IMR-90 (cell line): ENCODE measurements at regions not wholly inside any gene's neighbourhood (a gene's known extent, or its start where the extent isn't known, plus 50 kb on each side); places are given as distances from the start of the nearest gene placed in this dataset.

Experiments
- ATAC-seq: fragments of 200-7000 bp; cut with Tn5 transposase; 2 replicates; pipeline ENCODE4 v1.9.1; 2020; ENCODE audit warnings: low read depth, mild to moderate bottlenecking, moderate library complexity
- BruUV-seq: library from RNA; stranded (reverse); fragments of 400-500 nt; replicated peaks from 2 replicates; lab custom pipeline; 2021; lab: Mats Ljungman, UMichigan
- CTCF ChIA-PET: fragments of 300-600 bp; formaldehyde crosslinking; extraction: SDS; loops from one replicate; lab custom pipeline; 2021; ENCODE audit warnings: antibody characterized with exemption; lab: Yijun Ruan, JAX
- POLR2A ChIA-PET: fragments of 300-600 bp; sonication (Branson Sonifier 250); formaldehyde crosslinking; loops from one replicate; lab custom pipeline; 2022; ENCODE audit warnings: antibody characterized with exemption; ENCODE audit not compliant: unreplicated experiment; lab: Charles Lee
- DNase-seq: peaks from one replicate; pipeline ENCODE4 v3.0.0; 2013
- H2AFZ ChIP-seq: replicated peaks from 2 replicates; pipeline ENCODE3; 2013; ENCODE audit warnings: low read length, mild to moderate bottlenecking; ENCODE audit not compliant: poor library complexity
- H2AK5ac ChIP-seq: 2 replicates; pipeline ENCODE4 v1.6.1; 2013; ENCODE audit warnings: low read depth, low read length, inconsistent platforms
- H2AK9ac ChIP-seq: replicated peaks from 2 replicates; pipeline ENCODE3; 2013; ENCODE audit warnings: mild to moderate bottlenecking, low read depth, low read length, moderate library complexity; ENCODE audit not compliant: poor library complexity
- H2BK120ac ChIP-seq: 2 replicates; pipeline ENCODE4 v1.6.1; 2013; ENCODE audit warnings: low read depth, low read length, inconsistent platforms
- H2BK15ac ChIP-seq: 3 replicates; pipeline ENCODE4 v1.6.1; 2013; ENCODE audit warnings: low read depth, low read length, inconsistent platforms
- H2BK20ac ChIP-seq: 2 replicates; pipeline ENCODE4 v1.6.1; 2013; ENCODE audit warnings: low read depth, mild to moderate bottlenecking, inconsistent platforms, low read length, moderate library complexity
- H2BK5ac ChIP-seq: 2 replicates; pipeline ENCODE4 v1.6.1; 2013; ENCODE audit warnings: mild to moderate bottlenecking, low read depth, low read length, inconsistent platforms; ENCODE audit not compliant: poor library complexity, severe bottlenecking
- H3K14ac ChIP-seq: replicated peaks from 2 replicates; pipeline ENCODE4 v1.6.1; 2013; ENCODE audit warnings: low read depth, low read length, inconsistent platforms
- H3K18ac ChIP-seq: 2 replicates; pipeline ENCODE4 v1.6.1; 2013; ENCODE audit warnings: low read depth, low read length, control low read depth
- H3K23ac ChIP-seq: 2 replicates; pipeline ENCODE4 v1.6.1; 2013; ENCODE audit warnings: low read depth, low read length, inconsistent platforms
- H3K27ac ChIP-seq: 2 replicates; pipeline ENCODE4 v1.5.1; 2013; ENCODE audit warnings: mild to moderate bottlenecking, control low read depth, low read length; ENCODE audit not compliant: insufficient read depth
- H3K27me3 ChIP-seq: 2 replicates; pipeline ENCODE4 v1.6.1; 2013; ENCODE audit warnings: low read length; ENCODE audit not compliant: control insufficient read depth, insufficient read depth
- H3K36me3 ChIP-seq: 2 replicates; pipeline ENCODE4 v1.6.1; 2013; ENCODE audit warnings: low read length, mixed read lengths; ENCODE audit not compliant: control insufficient read depth, insufficient read depth
- H3K4ac ChIP-seq: 2 replicates; pipeline ENCODE4 v1.6.1; 2013; ENCODE audit warnings: low read depth, low read length, inconsistent platforms
- H3K4me1 ChIP-seq: 2 replicates; pipeline ENCODE4 v1.6.1; 2013; ENCODE audit warnings: low read length, mixed read lengths; ENCODE audit not compliant: control insufficient read depth, insufficient read depth
- H3K4me2 ChIP-seq: 2 replicates; pipeline ENCODE4 v1.6.1; 2013; ENCODE audit warnings: low read depth, mild to moderate bottlenecking, control low read depth, low read length, moderate library complexity
- H3K4me3 ChIP-seq: 2 replicates; pipeline ENCODE4 v1.5.1; 2013; ENCODE audit warnings: low read depth, mild to moderate bottlenecking, control low read depth, low read length, moderate library complexity; ENCODE audit not compliant: insufficient read depth
- H3K56ac ChIP-seq: 2 replicates; pipeline ENCODE4 v1.6.1; 2013; ENCODE audit warnings: low read length, inconsistent platforms; ENCODE audit not compliant: insufficient read depth; ENCODE audit errors: extremely low read depth
- H3K79me1 ChIP-seq, 2 experiments: 2 replicates each; pipeline ENCODE4 v1.6.1; 2013; ENCODE audit warnings: low read length in 2 of 2, inconsistent platforms in 1 of 2, low read depth in 1 of 2
- H3K9ac ChIP-seq: 2 replicates; pipeline ENCODE4 v1.6.1; 2013; ENCODE audit warnings: low read depth, low read length, control low read depth
- H3K9me1 ChIP-seq: 2 replicates; pipeline ENCODE4 v1.6.1; 2013; ENCODE audit warnings: low read length, inconsistent platforms; ENCODE audit not compliant: insufficient read depth
- H3K9me3 ChIP-seq: 2 replicates; pipeline ENCODE4 v1.6.1; 2013; ENCODE audit warnings: low read length; ENCODE audit not compliant: control insufficient read depth, insufficient read depth
- H4K20me1 ChIP-seq: 2 replicates; pipeline ENCODE4 v1.6.1; 2013; ENCODE audit warnings: low read length, inconsistent platforms; ENCODE audit not compliant: insufficient read depth
- H4K5ac ChIP-seq: 2 replicates; pipeline ENCODE4 v1.6.1; 2013; ENCODE audit warnings: mild to moderate bottlenecking, low read depth, low read length, control low read depth
- H4K8ac ChIP-seq, 2 experiments: 2 replicates each; pipeline ENCODE4 v1.6.1; 2013; ENCODE audit warnings: low read depth in 2 of 2, low read length in 2 of 2, control low read depth in 1 of 2, inconsistent platforms in 1 of 2
- H4K91ac ChIP-seq: 2 replicates; pipeline ENCODE4 v1.6.1; 2013; ENCODE audit warnings: low read depth, low read length, inconsistent platforms; ENCODE audit not compliant: insufficient read depth
- CHD1 ChIP-seq: IDR thresholded peaks from 2 replicates; pipeline ENCODE4 v1.6.1; 2012; ENCODE audit warnings: low read depth, low read length, improper control_type of control experiment
- MXI1 ChIP-seq: IDR thresholded peaks from 2 replicates; pipeline ENCODE4 v1.6.1; 2012; ENCODE audit warnings: low read depth, mild to moderate bottlenecking, low read length, moderate library complexity, borderline replicate concordance
- NFE2L2 ChIP-seq: fragments of 150-350 bp; IDR thresholded peaks from 2 replicates; pipeline ENCODE4 v1.6.1; 2016; ENCODE audit warnings: low read depth, mild to moderate bottlenecking, low read length
- POLR2A ChIP-seq: IDR thresholded peaks from 2 replicates; pipeline ENCODE4 v1.6.1; 2012; ENCODE audit warnings: mild to moderate bottlenecking, low read depth, low read length
- RAD21 ChIP-seq: IDR thresholded peaks from 2 replicates; pipeline ENCODE4 v1.6.1; 2012; ENCODE audit warnings: low read length, improper control_type of control experiment
- RCOR1 ChIP-seq: IDR thresholded peaks from 2 replicates; pipeline ENCODE4 v1.6.1; 2012; ENCODE audit warnings: mild to moderate bottlenecking, low read length, improper control_type of control experiment; ENCODE audit not compliant: insufficient replicate concordance
- RFX5 ChIP-seq: IDR thresholded peaks from 2 replicates; pipeline ENCODE4 v1.8.0; 2012; ENCODE audit warnings: low read depth, mild to moderate bottlenecking, low read length, moderate library complexity
- SMC3 ChIP-seq: fragments of 150-350 bp; IDR thresholded peaks from 2 replicates; pipeline ENCODE4 v1.6.1; 2016; ENCODE audit warnings: low read depth, mild to moderate bottlenecking, antibody characterized with exemption, low read length, moderate library complexity
- WGBS, 2 experiments: methylation state at CpG; one replicate each; pipeline versions ENCODE4 v1.1.5 to v1.1.7; 2013; ENCODE audit warnings: missing lambda C conversion rate in 2 of 2; ENCODE audit not compliant: insufficient read length in 1 of 2; ENCODE audit errors: extremely low coverage in 2 of 2; 5-methylcytosine and 5-hydroxymethylcytosine counted together
- dilution Hi-C: fragments of 300-500 bp; cut with HindIII; formaldehyde crosslinking; loops from one replicate; pipeline ENCODE4 v1.14.3; 2018; ENCODE audit warnings: low sequenced_read_pairs; ENCODE audit not compliant: unreplicated experiment
- in situ Hi-C: fragments of 300-500 bp; cut with MboI; formaldehyde crosslinking; loops from 3 replicates; pipeline ENCODE4 v1.14.3; 2019; ENCODE audit warnings: low sequenced_read_pairs, inconsistent platforms, mixed read lengths
- intact Hi-C: fragments of 100-400 bp; cut with micrococcal nuclease; formaldehyde crosslinking; loops from 2 replicates; pipeline ENCODE4 v1.10.0; 2022
- TF ChIP-seq, protein P1 (sequence below): fragments of 150-350 bp; IDR thresholded peaks from 2 replicates; pipeline ENCODE4 v1.6.1; 2017; ENCODE audit warnings: mild to moderate bottlenecking, antibody characterized with exemption, low read length, low read depth
- TF ChIP-seq, protein P2 (sequence below): conservative IDR thresholded peaks from 2 replicates; pipeline ENCODE4 v1.5.1; 2012; ENCODE audit warnings: mild to moderate bottlenecking, low read depth, low read length, improper control_type of control experiment

DNA sequence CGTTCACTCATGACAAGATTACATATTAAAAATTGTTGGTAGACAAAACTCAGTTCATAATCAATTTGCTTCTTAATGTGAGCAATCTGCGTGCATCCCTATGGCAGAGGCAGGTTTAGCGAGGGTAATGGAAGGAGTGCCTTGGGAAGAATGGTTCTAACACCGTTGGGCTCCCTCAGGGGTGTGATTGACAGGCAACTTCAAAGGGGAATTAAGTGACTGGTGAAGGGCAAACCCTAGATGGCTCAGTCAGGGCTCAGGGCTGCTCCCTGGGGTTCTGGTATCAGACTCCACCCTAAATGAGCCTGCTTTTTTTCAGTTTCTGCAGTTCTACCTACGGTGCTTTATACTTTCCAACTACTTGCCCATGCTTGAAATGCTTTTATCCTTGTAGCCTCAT, 419.5 kb upstream of the CELF4 start:
- Histone ChIP-seq H3K79me1 (no peaks in the 10 kb centered on the region), H3K4ac (no peak overlapping the region)
- in situ Hi-C loops, result no loop called here

More for the DNA sequence above, 419.5 kb upstream of the CELF4 start:
- Histone ChIP-seq H3K36me3 (no peaks in the 10 kb centered on the region), H4K20me1 (no peaks in the 10 kb centered on the region), H2BK20ac (no peak overlapping the region), H2AK5ac (no peak overlapping the region), H3K9me3 (peaks cover 9% of the 10 kb centered on the region; the same call in 1 of the 2 replicates), H2BK5ac (no peak overlapping the region), H3K27me3 (no peaks in the 10 kb centered on the region), H3K27ac (no peak overlapping the region), H3K9me1 (no peaks in the 10 kb centered on the region), H3K4me1 (no peaks in the 10 kb centered on the region), H3K56ac (no peak overlapping the region), H3K9ac (no peak overlapping the region), H3K4me3 (no peak overlapping the region), H2AK9ac (no peak overlapping the region), H3K23ac (no peak overlapping the region), H2BK120ac (no peak overlapping the region), H4K91ac (no peak overlapping the region), H3K4me2 (no peak overlapping the region), H2BK15ac (no peak overlapping the region), H4K8ac (no peak overlapping the region), H2AFZ (no peak overlapping the region), H3K14ac (no peak overlapping the region), H3K18ac (no peak overlapping the region), H4K5ac (no peak overlapping the region)
- no TSS peak for BruUV-seq
- DNase-seq (no peak), ATAC-seq (no peak)
- ChIA-PET CTCF (no interaction called here), POLR2A (no interaction called here)
- intact Hi-C loops (no loop called here), dilution Hi-C loops (no loop called here)
- WGBS, 2 experiments, result no CpG with 5 or more reads among the region's 5 CpGs
- no peak for TF ChIP-seq NFE2L2
- no peak for TF ChIP-seq SMC3
- TF ChIP-seq RCOR1, result no peak
- no peak for TF ChIP-seq RAD21
- TF ChIP-seq, protein P1, sequence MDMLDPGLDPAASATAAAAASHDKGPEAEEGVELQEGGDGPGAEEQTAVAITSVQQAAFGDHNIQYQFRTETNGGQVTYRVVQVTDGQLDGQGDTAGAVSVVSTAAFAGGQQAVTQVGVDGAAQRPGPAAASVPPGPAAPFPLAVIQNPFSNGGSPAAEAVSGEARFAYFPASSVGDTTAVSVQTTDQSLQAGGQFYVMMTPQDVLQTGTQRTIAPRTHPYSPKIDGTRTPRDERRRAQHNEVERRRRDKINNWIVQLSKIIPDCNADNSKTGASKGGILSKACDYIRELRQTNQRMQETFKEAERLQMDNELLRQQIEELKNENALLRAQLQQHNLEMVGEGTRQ, result no peak
- no peak for TF ChIP-seq RFX5
- no peak for TF ChIP-seq CHD1
- TF ChIP-seq, protein P2, sequence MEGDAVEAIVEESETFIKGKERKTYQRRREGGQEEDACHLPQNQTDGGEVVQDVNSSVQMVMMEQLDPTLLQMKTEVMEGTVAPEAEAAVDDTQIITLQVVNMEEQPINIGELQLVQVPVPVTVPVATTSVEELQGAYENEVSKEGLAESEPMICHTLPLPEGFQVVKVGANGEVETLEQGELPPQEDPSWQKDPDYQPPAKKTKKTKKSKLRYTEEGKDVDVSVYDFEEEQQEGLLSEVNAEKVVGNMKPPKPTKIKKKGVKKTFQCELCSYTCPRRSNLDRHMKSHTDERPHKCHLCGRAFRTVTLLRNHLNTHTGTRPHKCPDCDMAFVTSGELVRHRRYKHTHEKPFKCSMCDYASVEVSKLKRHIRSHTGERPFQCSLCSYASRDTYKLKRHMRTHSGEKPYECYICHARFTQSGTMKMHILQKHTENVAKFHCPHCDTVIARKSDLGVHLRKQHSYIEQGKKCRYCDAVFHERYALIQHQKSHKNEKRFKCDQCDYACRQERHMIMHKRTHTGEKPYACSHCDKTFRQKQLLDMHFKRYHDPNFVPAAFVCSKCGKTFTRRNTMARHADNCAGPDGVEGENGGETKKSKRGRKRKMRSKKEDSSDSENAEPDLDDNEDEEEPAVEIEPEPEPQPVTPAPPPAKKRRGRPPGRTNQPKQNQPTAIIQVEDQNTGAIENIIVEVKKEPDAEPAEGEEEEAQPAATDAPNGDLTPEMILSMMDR, result no peak
- no peak for TF ChIP-seq POLR2A
- no peak for TF ChIP-seq MXI1
